Activated CD4-positive, alpha-beta T cell treated with anti-CD3 and anti-CD28 coated beads, Interleukin-2, amount 50 U/mL, for 1 hour (primary cell): ENCODE measurements at regions not wholly inside any gene's neighbourhood (a gene's known extent, or its start where the extent isn't known, plus 50 kb on each side); places are given as distances from the start of the nearest gene placed in this dataset.
"Not testable (repeated sequence)": the region's sequence is repeated elsewhere in the genome, so short reads cannot be mapped to it uniquely, and the experiment has no call there.

Experiments
- DNase-seq: peaks from one replicate; pipeline ENCODE4 v3.0.0-alpha.2; 2020

GRCh38 chr1:149234926-149235914, 131.9 kb upstream of the NBPF9 start:
- not testable (repeated sequence) for DNase-seq

DNA sequence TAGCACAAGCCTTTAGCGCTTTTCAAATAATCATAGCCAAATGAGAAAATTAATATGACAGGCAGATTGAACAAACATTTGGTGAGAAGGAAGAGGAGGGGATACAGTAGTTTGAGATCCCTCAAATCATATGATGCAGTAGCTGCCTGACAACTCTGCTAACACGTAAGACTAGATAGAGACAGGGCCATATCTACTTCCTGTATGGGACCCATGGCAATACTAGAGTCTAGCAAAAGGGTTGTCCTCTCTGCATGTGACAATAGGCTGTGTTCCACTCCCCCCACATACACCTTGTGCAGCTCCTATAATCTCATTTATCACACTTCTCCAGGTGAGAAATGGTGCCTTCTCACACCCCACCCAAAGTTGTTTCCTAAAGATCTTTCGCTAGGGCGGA, 134.2 kb upstream of the NBPF9 start:
- not testable (repeated sequence) for DNase-seq

DNA sequence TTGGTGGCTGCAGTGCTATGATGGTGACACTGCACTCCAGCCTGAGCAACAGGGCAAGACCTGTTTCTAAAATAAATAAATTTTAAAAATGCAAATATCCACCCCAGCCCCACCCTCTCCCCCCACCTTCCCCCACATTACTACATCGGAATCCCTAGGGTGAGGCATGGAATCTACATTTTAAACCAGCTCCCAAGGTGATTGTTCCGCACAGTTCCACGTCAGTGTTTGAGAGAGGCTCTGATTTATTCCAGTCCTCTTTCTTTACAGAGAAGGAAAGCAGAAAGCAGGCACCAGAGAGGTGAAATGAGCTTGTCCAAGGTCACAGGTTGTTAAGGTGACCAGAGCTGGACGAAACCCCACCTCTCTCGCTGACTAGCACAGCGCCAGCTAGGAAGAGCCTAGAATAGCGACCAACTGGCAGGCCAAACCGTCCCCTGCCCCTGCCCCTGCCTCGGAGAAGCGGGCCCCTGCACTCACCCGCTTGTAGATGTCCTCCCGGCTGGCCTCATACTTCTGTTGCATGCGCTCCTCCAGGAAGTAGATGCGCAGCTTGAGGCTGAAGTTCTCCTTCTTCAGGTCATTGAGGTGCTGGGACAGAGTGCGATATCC, 136.7 kb upstream of the NBPF9 start:
- not testable (repeated sequence) for DNase-seq

DNA sequence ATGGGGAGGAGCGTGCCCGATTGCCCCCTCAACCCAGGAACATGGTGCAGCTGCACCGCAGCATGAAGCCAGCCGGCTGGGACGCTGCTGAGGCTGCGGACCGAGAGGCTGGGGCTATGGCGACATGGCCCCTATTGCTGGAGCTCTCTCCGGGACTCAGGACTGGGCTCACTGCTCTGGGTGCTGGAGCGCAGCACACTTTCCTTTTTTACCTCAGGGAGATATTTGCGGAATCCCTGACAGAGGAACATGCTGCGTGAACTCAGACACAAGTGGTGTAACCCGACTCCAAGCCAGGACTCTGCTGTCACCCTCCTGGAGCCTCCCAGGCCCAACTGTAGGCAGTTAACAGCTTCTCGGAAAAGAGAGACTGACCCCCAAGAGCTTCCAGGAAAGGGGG, 137.2 kb upstream of the NBPF9 start:
- DNase-seq, result not testable (repeated sequence)

- not testable (repeated sequence) for DNase-seq
These were observed 137.9 kb upstream of the NBPF9 start for GRCh38 chr1:149241272-149241671.

DNA sequence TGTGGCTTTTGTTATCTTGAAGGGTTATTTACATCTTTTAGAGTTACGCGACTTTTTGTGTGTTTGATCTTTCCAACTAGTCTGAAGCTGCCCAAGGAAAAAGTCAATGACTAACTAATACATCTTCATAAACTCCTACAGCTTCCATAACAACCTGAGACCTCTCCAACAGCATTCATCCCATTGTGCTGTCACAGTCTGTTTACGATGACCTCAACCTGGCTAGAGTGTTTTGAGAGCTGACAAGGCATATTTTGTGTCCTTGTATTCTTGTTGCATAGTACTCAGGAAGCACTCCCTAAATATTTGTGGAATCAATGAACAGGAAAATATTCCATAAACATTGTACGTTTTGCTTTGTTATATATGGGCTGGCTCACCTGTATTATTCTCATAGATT, 140.2 kb upstream of the NBPF9 start:
- not testable (repeated sequence) for DNase-seq

DNA sequence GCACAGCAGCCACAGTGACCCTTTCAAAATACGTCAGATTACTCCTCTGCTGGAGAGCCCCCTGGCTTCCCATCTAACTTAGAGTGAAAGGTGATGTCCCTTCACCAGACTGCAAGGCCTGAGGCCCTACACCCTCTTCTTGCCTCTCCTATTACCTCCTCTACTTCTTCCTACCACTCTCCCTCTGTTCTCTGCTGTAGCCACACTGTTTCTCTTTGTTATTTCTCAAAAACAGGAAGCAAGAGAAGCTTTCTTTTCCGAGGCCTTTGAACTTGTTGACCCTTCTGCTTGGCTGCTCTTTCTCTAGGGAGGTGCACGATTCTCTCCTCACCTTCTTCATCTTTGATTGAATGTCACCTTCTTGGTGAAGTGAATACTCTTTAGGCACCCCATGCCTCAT, 141.3 kb upstream of the NBPF9 start:
- DNase-seq, result not testable (repeated sequence)

- not testable (repeated sequence) for DNase-seq
These were observed 142.9 kb upstream of the NBPF9 start for GRCh38 chr1:149246212-149246611.

DNA sequence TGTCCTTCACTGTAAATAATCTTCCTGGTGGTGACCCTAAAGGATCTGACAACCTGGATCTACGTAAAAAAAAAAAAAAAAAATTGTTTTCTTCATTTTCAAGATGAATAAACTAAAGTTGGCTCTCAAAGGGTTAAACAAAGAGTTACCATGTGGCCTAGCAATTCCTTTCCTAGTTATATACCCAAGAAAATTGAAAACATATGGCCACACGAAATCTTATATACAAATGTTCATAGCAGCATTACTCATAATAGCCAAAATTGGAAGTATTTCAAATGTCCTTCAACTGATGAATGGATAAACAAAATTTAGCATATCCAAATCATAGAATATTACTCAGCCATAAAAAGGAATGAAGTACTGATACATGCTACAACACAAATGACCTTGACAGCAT, 145.3 kb upstream of the NBPF9 start:
- not testable (repeated sequence) for DNase-seq

GRCh38 chr1:149249850-149250467, 146.6 kb upstream of the NBPF9 start:
- not testable (repeated sequence) for DNase-seq

GRCh38 chr1:149254894-149255847, 151.8 kb upstream of the NBPF9 start:
- DNase-seq, result not testable (repeated sequence)

DNA sequence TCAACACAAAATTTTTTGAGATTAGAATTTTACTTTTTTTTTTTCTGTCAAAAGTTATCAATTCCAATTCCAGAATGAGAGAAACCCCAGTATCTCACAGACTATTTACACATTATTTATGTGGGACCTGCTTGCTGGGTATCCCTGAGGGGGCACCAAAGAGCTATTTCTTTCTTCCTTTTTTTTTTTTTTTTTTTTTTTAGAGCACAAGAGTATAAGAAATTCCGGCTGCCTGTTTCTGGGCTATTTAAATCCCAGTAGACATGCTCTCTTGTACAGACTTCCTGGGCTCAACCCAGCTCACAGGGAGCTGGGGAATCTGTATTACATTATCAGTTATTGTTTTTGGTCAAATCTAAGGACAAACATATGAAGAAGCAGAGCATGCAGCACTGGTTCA, 156.9 kb upstream of the NBPF9 start:
- DNase-seq, result not testable (repeated sequence)

DNA sequence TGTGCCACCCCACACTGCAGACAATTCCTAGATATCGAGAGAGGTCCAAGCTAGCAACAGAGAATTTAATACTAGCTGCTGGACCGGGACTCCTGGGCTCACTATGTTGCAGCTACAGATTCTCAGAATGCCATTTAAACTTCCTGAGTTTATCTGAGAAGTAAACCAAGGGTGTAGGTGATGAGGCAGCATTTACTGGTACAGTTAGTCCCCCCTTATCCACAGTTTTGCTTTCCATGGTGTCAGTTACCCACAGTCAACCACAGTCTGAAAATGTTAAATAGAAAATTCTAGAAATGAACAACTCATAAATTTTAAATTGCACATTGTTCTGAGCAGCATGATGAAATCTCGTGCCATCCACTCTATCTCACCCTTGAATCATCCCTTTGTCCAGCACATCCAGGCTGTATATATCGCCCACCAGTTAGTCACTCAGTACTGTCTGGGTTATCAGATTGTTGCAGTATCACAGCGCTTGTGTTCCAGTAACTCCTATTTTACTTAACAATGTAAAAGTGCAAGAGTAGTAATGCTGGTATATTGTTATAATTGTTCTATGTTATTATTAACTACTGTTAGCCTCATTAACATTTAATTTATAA, 157.5 kb upstream of the NBPF9 start:
- DNase-seq, result not testable (repeated sequence)

DNA sequence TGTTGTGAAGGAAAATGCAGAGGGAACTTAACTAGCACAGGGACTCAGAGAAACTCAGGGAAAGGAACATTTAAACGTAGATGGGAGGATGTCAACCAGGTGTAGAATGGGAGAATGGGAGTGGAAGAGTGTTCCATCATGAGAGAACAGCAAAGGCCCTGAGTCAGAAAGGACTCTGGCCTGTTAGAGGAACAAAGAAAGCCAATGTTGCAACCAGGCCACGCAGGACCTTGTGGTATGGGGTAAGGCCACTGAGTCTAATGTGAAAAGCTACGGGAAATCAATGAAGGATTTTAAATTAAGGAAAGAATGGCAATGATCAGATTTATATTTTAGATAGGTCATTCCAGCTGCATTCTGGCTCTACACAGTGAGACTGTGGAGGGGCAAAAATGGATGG, 163.9 kb upstream of the NBPF9 start:
- DNase-seq, result not testable (repeated sequence)

DNA sequence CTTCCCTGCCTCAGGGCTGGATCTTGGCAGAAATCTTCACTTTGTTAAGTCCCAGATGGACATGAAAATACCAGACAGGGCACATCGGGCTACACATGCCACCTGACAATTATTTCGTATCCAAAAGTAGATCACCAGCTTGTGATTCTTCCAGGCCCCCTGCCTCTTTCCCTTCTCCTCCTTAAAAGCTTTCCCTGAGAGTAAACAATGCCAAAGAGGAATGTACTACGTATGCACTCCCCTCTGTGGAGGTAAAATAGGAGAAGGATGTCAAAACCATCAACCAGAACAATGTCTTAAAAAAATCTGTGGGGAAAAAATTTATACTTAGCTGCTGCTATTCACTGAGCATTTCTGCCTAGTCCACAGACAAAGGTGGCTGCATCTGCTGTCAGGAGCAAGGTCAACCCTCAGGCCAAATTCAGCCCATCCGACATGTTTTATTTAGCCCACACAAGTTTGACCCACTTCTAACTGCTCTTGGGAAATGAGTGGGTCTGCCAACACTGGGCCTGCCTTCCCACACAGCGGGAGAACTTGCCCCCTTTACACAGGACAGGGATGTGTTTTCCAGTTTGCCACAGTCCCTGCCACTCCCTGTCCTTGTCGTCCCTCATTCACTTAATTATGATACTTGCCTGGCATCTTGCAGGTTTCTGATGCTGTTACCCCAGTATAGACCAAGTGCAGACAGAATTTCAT, 165.8 kb upstream of the NBPF9 start:
- DNase-seq, result not testable (repeated sequence)

DNA sequence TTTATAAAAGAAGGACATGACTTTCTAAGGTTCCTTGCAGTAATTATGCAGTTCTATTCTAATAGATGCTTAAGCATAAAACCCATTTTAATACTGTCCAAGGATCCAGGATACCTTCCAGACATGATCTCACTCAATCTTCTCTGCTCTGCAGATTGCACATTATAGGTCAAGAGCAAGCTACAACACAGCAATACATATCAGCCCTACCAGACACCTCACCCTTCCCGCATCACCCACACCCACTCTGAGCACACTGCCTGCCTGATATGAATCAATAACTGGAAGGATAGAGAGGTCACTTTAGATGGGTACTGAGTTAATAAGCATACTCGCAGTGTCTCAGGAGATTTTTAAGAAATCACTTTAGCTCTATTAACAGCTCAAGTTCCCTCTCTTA, 166.5 kb upstream of the NBPF9 start:
- not testable (repeated sequence) for DNase-seq

DNA sequence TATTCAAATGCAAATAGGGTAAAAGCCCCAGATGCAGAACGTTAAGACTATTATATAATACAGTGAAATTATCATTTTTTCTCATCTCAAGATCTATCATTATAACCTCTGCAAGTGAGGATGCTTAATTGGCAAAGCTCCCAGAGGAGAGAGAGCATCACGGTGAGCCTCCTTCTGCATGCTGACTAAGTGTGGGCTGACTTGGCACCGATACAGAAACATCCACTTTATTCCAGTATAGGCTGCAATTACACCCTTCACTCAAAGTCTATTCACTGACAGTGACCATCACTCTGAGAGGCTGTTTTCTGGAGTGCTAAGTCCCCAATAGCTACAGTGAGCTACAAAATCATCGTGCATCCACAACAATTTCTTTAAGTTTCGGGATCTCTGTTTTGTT, 171.1 kb upstream of the NBPF9 start:
- DNase-seq, result not testable (repeated sequence)

DNA sequence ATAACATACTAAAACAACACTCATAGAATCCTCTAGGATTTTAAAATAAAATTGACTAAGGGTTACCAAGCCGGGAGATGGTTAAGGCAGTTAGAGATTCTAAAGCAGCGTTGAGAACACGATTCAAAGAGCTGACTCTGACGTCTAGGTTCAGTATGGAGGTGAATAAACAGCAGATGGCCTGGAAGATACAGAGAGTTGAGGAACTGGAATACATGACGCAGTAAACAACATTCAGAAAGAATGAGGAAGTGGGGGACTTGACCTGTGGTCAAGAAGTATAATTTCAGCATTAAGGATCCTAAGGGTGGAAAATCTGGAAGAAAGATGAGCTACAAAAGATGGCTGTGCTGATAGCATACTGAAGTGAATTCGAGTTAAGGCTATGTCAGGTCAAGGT, 172.5 kb upstream of the NBPF9 start:
- not testable (repeated sequence) for DNase-seq

DNA sequence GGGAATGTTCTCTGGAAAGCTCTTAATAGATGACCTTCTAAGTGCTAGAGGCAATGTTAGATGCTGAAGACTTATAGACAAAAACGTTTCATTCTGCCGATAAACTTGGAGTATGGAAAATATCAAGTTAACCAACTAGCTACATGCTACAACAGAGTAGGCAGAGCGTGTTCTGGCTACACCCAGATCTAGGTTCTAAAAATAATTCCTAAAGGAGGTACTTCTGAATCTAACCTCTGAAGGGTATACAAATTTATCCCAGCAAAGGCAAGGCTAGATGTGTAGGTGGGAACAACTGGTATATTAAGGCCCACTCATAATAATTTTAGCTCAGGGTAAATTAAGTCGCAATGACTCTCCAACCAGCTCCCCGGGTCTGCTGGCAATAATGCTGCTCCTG, 173.1 kb upstream of the NBPF9 start:
- not testable (repeated sequence) for DNase-seq

- DNase-seq, result not testable (repeated sequence)
These were observed 174.8 kb upstream of the NBPF9 start for GRCh38 chr1:149278156-149278555.

DNA sequence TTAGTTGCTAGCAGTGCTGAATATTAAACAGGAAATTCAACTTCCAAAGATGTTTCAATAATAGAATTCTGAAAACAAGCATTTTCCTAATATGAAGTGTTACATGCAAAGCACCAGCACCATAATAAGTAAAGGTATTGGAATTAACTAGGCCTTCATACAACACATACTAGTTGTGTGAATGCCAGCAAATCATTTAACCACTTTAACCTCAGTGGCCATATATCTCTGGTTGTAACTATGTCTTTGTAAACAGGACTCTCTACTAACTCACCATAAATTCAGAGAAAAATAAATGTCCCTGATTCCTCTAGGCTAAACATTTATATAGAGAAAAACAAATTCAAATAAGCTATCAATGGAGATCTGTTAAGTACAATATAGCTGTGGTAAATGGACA, 175.7 kb upstream of the NBPF9 start:
- not testable (repeated sequence) for DNase-seq
